ENCODE measurements at regions not wholly inside any gene's neighbourhood (a gene's known extent, or its start where the extent isn't known, plus 50 kb on each side); places are given as distances from the start of the nearest gene placed in this dataset.

DNA sequence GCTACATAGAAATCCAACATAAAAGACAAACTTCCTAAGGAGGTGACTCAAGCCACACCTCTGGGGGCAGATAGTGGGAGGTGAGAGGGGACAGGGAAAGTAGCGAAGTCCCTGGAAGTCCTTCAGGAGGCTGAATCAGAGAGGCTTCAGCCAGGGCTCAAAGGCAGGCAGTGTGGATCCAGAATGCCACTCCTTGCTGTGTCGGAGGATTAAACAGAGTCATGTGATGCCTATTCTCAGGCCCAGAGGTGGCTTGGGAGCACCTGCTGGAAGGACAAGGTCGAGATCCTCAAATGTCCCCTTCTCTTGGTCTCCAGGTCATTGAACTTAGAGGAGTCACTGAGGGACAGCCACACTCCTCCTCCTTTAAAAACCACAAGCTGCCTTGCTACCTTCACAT, 391.1 kb downstream of the SOX9 start:
- no peak for DNase-seq (ENCODE audit: low spot score)

GRCh38 chr17:72512649-72513556, 392.1 kb downstream of the SOX9 start:
- Histone ChIP-seq H3K4me1 (ENCODE audit: control insufficient read depth in 4 of 4, insufficient read depth in 4 of 4, low read length in 3 of 4) (no peaks in the 10 kb centered on the region), H3K9ac (ENCODE audit: low read depth in 1 of 2, low read length in 2 of 2) (no peak overlapping the region), H3K4me3 (ENCODE audit: low read depth in 1 of 3, low read length in 3 of 3) (no peak overlapping the region), H3K27me3 (ENCODE audit: control insufficient read depth in 4 of 4, insufficient read depth in 4 of 4, low read length in 3 of 4) (no peaks in the 10 kb centered on the region), H3K9me3 (ENCODE audit: control insufficient read depth in 4 of 4, low read length in 3 of 4) (no peaks in the 10 kb centered on the region), H3K36me3 (ENCODE audit: control insufficient read depth in 4 of 4, insufficient read depth in 3 of 4, low read depth in 1 of 4, low read length in 3 of 4) (no peaks in the 10 kb centered on the region), H3K27ac (ENCODE audit: low read depth in 1 of 2, low read length in 2 of 2) (no peak overlapping the region)
- WGBS = 84% methylated on average over 8 of the region's 8 CpGs
- DNase-seq (ENCODE audit: low spot score) = no peak
- no peak for TF ChIP-seq RAD21 (IDR thresholded peaks at IDR 0.05)
- TF ChIP-seq REST (IDR thresholded peaks at IDR 0.05) = no peak
- TF ChIP-seq GABPA (IDR thresholded peaks at IDR 0.05 in 1 of 2, conservative IDR thresholded peaks at IDR 0.05 in 1 of 2) = no peak
- TF ChIP-seq FOXA2 (IDR thresholded peaks at IDR 0.05) = no peak
- no peak for TF ChIP-seq ZBTB33 (IDR thresholded peaks at IDR 0.05)
- TF ChIP-seq YY1 (IDR thresholded peaks at IDR 0.05) = no peak
- TF ChIP-seq SP1 (IDR thresholded peaks at IDR 0.05) = no peak

More for the DNA sequence above, 391.1 kb downstream of the SOX9 start:
- no peaks in the 10 kb centered on the region for H3K36me3 ChIP-seq (ENCODE audit: control insufficient read depth in 4 of 4, insufficient read depth in 3 of 4, low read depth in 1 of 4, low read length in 3 of 4)
- no peak overlapping the region for H3K4me3 ChIP-seq (ENCODE audit: low read depth in 1 of 3, low read length in 3 of 3)
- WGBS = 64% methylated on average over 3 of the region's 3 CpGs
- H3K9me3 ChIP-seq (ENCODE audit: control insufficient read depth in 4 of 4, low read length in 3 of 4) = no peaks in the 10 kb centered on the region
- no peaks in the 10 kb centered on the region for H3K4me1 ChIP-seq (ENCODE audit: control insufficient read depth in 4 of 4, insufficient read depth in 4 of 4, low read length in 3 of 4)
- no peak overlapping the region for H3K9ac ChIP-seq (ENCODE audit: low read depth in 1 of 2, low read length in 2 of 2)
- no peak for TF ChIP-seq JUND (IDR thresholded peaks at IDR 0.05)
- TF ChIP-seq HNF4A (conservative IDR thresholded peaks at IDR 0.05) = no peak
- no peak for TF ChIP-seq ZBTB33 (IDR thresholded peaks at IDR 0.05)
- TF ChIP-seq RXRA (IDR thresholded peaks at IDR 0.05) = no peak
- TF ChIP-seq REST (IDR thresholded peaks at IDR 0.05) = no peak
- TF ChIP-seq, protein P1, sequence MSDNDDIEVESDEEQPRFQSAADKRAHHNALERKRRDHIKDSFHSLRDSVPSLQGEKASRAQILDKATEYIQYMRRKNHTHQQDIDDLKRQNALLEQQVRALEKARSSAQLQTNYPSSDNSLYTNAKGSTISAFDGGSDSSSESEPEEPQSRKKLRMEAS (IDR thresholded peaks at IDR 0.05) = no peak
- no peak for TF ChIP-seq YY1 (IDR thresholded peaks at IDR 0.05)
- TF ChIP-seq SP1 (IDR thresholded peaks at IDR 0.05) = no peak
- no peak for TF ChIP-seq GABPA (IDR thresholded peaks at IDR 0.05 in 1 of 2, conservative IDR thresholded peaks at IDR 0.05 in 1 of 2)
- TF ChIP-seq NR2F2 (IDR thresholded peaks at IDR 0.05) = no peak
- no peak for TF ChIP-seq EGR1 (IDR thresholded peaks at IDR 0.05; ENCODE audit: low read depth in 2 of 2)
- TF ChIP-seq RAD21 (IDR thresholded peaks at IDR 0.05) = no peak
- H3K27me3 ChIP-seq (ENCODE audit: control insufficient read depth in 4 of 4, insufficient read depth in 4 of 4, low read length in 3 of 4) = no peaks in the 10 kb centered on the region
- no peak overlapping the region for H3K27ac ChIP-seq (ENCODE audit: low read depth in 1 of 2, low read length in 2 of 2)

Data from liver (tissue), 7 donors.